Keratinocyte (primary cell): ENCODE measurements at regions not wholly inside any gene's neighbourhood (a gene's known extent, or its start where the extent isn't known, plus 50 kb on each side); places are given as distances from the start of the nearest gene placed in this dataset.

ENCODE experiments used
- DNase-seq: peaks from one replicate; pipeline ENCODE4 v3.0.0-alpha.2; 2011; ENCODE audit warnings: low read depth, missing footprints, low spot score
- FAIRE-seq: peaks from 2 replicates; lab custom pipeline; 2011; peaks lifted over from hg19 to GRCh38; lab: Jason Lieb, UNC
- H2AFZ ChIP-seq: 2 replicates; pipeline ENCODE4 v1.6.0; 2012; ENCODE audit warnings: low read length, control low read depth, inconsistent platforms; ENCODE audit not compliant: control insufficient read depth
- H3K27ac ChIP-seq: 2 replicates; pipeline ENCODE4 v1.5.1; 2011; ENCODE audit warnings: low read length; ENCODE audit not compliant: control insufficient read depth, insufficient read depth
- H3K27me3 ChIP-seq: 3 replicates; pipeline ENCODE4 v1.6.0; 2011; ENCODE audit warnings: low read length; ENCODE audit not compliant: control insufficient read depth, insufficient read depth; ENCODE audit errors: extremely low read depth
- H3K36me3 ChIP-seq, 2 experiments: 2 replicates in 1 of 2; 3 replicates in 1 of 2; pipeline ENCODE4 v1.5.1; 2011; ENCODE audit warnings: low read length in 2 of 2, mild to moderate bottlenecking in 1 of 2; ENCODE audit not compliant: control insufficient read depth in 2 of 2, insufficient read depth in 2 of 2; ENCODE audit errors: extremely low read depth in 1 of 2
- H3K4me1 ChIP-seq: 3 replicates; pipeline ENCODE4 v1.5.1; 2011; ENCODE audit warnings: low read length; ENCODE audit not compliant: control insufficient read depth, insufficient read depth; ENCODE audit errors: extremely low read depth
- H3K4me2 ChIP-seq: 3 replicates; pipeline ENCODE4 v1.6.0; 2011; ENCODE audit warnings: low read depth, low read length; ENCODE audit not compliant: control insufficient read depth, insufficient read depth; ENCODE audit errors: extremely low read depth
- H3K4me3 ChIP-seq, 3 experiments: fragments of 200-600 bp in 1 of 3; sonication (generic) in 1 of 3; 2 replicates in 2 of 3; 3 replicates in 1 of 3; pipeline ENCODE4 v1.5.1; 2011 to 2016; ENCODE audit warnings: low read length in 3 of 3, mild to moderate bottlenecking in 3 of 3, control low read depth in 2 of 3, inconsistent platforms in 1 of 3, low read depth in 1 of 3, mixed read lengths in 1 of 3, mixed run types in 1 of 3, moderate library complexity in 1 of 3; ENCODE audit not compliant: control insufficient read depth in 2 of 3, insufficient read depth in 2 of 3; ENCODE audit errors: extremely low read depth in 1 of 3
- H3K79me2 ChIP-seq: 2 replicates; pipeline ENCODE4 v1.6.0; 2012; ENCODE audit warnings: low read length; ENCODE audit not compliant: control insufficient read depth, insufficient read depth
- H3K9ac ChIP-seq: 3 replicates; pipeline ENCODE4 v1.6.0; 2011; ENCODE audit warnings: low read length; ENCODE audit not compliant: control insufficient read depth, insufficient read depth; ENCODE audit errors: extremely low read depth
- H3K9me1 ChIP-seq: 3 replicates; pipeline ENCODE4 v1.6.0; 2011; ENCODE audit warnings: low read length; ENCODE audit not compliant: control insufficient read depth, insufficient read depth; ENCODE audit errors: extremely low read depth
- H3K9me3 ChIP-seq: 2 replicates; pipeline ENCODE4 v1.5.1; 2012; ENCODE audit warnings: low read depth, low read length; ENCODE audit not compliant: control insufficient read depth
- H4K20me1 ChIP-seq: 3 replicates; pipeline ENCODE4 v1.6.0; 2011; ENCODE audit warnings: low read length; ENCODE audit not compliant: control insufficient read depth, insufficient read depth; ENCODE audit errors: extremely low read depth
- EZH2 ChIP-seq: IDR thresholded peaks from one replicate; pipeline ENCODE4 v1.6.1; 2012; ENCODE audit warnings: inconsistent platforms, mild to moderate bottlenecking, low read length, moderate library complexity
- dilution Hi-C: fragments of 300-500 bp; cut with MboI; formaldehyde crosslinking; loops from one replicate; pipeline ENCODE4 v1.7.0; 2020; ENCODE audit warnings: low sequenced_read_pairs; ENCODE audit not compliant: extremely low pct_ligation_motif_present
- TF ChIP-seq, protein P1 (sequence below), 3 experiments: IDR thresholded peaks in 1 of 3; conservative IDR thresholded peaks in 1 of 3; optimal IDR thresholded peaks in 1 of 3; 2 replicates in 2 of 3; 3 replicates in 1 of 3; pipeline versions ENCODE3 to v1.5.1; 2011; ENCODE audit warnings: low read length in 3 of 3, mild to moderate bottlenecking in 3 of 3, moderate library complexity in 2 of 3, control low read depth in 1 of 3, inconsistent platforms in 1 of 3; ENCODE audit not compliant: insufficient read depth in 2 of 3; ENCODE audit errors: extremely low read depth in 1 of 3

DNA sequence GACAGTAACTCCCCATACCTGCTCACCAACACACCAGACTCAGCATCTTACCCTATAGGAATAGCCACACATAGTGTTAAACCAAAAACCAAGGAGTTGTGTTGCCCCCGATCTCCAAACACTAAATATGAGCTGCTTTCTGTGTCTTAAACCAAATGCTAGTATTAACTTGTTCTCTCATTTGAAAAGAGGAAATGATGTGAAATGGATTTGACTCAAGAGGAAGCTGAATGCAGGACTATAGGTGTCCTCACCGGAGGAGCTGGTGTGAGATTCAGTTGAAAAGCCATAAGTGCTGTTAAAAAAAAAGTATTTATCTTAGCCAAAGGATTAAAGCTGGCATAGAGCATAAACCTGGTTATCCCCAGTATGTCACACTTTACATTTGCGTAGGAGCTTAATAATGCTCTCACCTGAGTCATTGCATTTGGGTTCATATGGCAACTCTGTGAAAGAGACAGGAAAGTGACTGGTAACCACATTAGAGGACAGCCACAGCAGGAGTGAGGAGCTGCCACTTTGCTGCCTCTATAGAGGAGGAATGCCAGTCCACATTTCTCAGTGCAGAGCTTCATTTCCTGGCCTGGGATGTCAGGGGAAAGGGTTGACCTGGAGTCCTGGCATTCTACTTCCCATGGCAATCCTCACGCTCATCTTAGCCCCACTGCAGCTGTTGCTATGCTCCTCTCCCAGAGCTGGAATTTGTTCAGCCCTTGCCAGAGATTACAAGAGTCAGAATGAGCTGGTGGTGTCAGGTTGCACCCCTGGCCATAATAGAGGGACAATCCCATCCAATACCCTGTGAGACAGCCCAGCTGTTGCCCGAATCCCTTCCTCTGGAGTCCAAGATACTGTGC, 143.3 kb upstream of the ANKFN1 start:
- Histone ChIP-seq H3K4me1 (no peaks in the 10 kb centered on the region), H3K4me3 (no peak overlapping the region), H3K27me3 (no peaks in the 10 kb centered on the region), H3K9me1 (no peaks in the 10 kb centered on the region), H3K9ac (no peak overlapping the region), H2AFZ (no peak overlapping the region), H3K79me2 (no peaks in the 10 kb centered on the region), H4K20me1 (no peaks in the 10 kb centered on the region), H3K9me3 (peaks cover 2% of the 10 kb centered on the region), H3K4me2 (no peak overlapping the region), H3K36me3 (no peaks in the 10 kb centered on the region), H3K27ac (no peak overlapping the region)
- DNase-seq (no peak), FAIRE-seq (no peak)
- dilution Hi-C loops: no loop called here
- no peak for TF ChIP-seq EZH2

DNA sequence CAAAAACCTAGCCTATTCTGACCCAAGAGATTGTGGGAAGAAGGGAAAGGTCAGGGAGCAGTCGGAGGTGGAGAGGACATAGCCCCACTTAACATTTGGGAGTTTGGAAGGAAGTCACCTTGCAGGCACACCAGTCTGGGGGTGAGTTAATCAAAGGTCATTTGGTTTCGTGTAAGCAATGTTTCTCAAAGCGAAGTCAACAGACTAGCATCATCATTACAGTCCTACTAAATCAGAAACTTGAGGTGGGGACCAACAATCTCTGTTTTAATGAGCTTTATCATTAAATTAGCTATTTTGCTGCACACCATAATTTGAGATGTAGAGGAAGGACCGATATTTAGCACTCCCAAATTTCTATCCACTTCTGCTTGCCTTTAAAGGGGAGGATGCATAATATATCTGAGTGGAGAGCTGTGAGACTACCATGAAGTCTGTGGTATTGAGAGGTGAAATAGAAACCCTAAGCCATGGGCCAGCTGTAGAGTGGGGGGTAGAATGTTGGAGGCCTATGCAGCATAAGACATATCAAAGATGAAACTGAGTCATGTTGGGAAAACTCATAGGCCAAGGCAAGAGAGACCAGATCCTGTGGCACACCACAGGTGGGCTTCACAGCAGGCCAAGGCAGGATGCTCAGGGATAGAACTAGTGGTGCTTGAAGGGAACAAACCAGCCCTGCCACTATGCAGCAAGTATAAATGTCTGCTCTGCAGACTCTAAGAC, 141.7 kb upstream of the ANKFN1 start:
- H3K27me3 ChIP-seq: no peaks in the 10 kb centered on the region
- no peak overlapping the region for H3K27ac ChIP-seq
- dilution Hi-C loops: no loop called here
- no peak overlapping the region for H3K9ac ChIP-seq
- no peak overlapping the region for H3K4me3 ChIP-seq
- FAIRE-seq: no peak
- TF ChIP-seq, protein P1, sequence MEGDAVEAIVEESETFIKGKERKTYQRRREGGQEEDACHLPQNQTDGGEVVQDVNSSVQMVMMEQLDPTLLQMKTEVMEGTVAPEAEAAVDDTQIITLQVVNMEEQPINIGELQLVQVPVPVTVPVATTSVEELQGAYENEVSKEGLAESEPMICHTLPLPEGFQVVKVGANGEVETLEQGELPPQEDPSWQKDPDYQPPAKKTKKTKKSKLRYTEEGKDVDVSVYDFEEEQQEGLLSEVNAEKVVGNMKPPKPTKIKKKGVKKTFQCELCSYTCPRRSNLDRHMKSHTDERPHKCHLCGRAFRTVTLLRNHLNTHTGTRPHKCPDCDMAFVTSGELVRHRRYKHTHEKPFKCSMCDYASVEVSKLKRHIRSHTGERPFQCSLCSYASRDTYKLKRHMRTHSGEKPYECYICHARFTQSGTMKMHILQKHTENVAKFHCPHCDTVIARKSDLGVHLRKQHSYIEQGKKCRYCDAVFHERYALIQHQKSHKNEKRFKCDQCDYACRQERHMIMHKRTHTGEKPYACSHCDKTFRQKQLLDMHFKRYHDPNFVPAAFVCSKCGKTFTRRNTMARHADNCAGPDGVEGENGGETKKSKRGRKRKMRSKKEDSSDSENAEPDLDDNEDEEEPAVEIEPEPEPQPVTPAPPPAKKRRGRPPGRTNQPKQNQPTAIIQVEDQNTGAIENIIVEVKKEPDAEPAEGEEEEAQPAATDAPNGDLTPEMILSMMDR (optimal IDR thresholded peaks at IDR 0.05 in 1 of 3, IDR thresholded peaks at IDR 0.05 in 1 of 3, conservative IDR thresholded peaks at IDR 0.05 in 1 of 3; ENCODE audit: extremely low read depth in 1 of 3, insufficient read depth in 2 of 3, low read length in 3 of 3): no peak
- TF ChIP-seq EZH2: no peak
- no peak for DNase-seq
- H4K20me1 ChIP-seq: no peaks in the 10 kb centered on the region
- H2AFZ ChIP-seq: no peak overlapping the region
- H3K4me2 ChIP-seq: no peak overlapping the region
- no peaks in the 10 kb centered on the region for H3K36me3 ChIP-seq
- H3K9me1 ChIP-seq: no peaks in the 10 kb centered on the region
- H3K4me1 ChIP-seq: no peaks in the 10 kb centered on the region
- no peaks in the 10 kb centered on the region for H3K79me2 ChIP-seq
- H3K9me3 ChIP-seq: peaks cover 2% of the 10 kb centered on the region
